ENCODE measurements at regions not wholly inside any gene's neighbourhood (a gene's known extent, or its start where the extent isn't known, plus 50 kb on each side); places are given as distances from the start of the nearest gene placed in this dataset.

DNA sequence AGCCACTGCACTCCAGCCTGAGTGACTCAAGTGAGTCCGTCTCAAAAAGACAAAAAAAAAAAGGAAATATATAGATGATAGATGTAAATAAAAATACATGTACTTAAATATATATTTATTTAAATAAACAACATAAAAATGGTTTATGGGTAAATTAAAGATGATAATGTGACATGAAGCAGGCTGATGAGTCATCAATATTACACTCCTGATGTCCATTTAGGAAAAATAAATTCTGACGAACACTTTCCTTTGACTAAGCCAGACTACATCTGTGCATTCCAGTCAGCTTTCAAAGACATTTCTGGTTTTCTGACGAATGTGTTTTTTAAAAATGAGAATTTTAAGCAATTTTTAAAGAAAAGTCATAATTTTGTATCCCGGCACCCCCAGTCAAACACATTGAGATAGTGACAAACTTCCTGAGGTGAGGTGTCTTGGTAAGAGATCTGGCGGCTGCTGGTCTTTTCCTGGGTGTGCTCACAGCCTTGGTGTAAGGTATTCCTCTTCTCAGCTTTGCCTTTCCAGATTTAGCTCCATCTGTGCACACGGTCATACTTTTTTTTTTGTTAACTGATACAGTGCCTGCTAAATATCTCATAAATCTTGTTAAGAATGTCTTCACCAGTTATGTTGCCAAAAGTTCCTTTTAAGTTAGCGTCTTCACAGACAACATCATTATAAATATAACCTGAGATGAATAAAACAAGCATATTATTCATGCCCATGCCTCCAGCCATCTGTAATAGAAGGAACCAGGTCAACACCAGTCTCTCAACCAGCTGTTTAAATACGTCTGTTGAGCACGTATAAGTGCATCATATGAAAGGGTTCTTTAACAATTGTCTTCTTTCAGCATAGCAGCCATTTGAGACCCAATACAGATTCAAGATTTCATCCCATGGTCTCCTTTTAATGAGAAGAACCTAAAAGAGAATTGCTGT is 214.5 kb upstream of the PLD5 start (continued):
- TF ChIP-seq, protein P1, sequence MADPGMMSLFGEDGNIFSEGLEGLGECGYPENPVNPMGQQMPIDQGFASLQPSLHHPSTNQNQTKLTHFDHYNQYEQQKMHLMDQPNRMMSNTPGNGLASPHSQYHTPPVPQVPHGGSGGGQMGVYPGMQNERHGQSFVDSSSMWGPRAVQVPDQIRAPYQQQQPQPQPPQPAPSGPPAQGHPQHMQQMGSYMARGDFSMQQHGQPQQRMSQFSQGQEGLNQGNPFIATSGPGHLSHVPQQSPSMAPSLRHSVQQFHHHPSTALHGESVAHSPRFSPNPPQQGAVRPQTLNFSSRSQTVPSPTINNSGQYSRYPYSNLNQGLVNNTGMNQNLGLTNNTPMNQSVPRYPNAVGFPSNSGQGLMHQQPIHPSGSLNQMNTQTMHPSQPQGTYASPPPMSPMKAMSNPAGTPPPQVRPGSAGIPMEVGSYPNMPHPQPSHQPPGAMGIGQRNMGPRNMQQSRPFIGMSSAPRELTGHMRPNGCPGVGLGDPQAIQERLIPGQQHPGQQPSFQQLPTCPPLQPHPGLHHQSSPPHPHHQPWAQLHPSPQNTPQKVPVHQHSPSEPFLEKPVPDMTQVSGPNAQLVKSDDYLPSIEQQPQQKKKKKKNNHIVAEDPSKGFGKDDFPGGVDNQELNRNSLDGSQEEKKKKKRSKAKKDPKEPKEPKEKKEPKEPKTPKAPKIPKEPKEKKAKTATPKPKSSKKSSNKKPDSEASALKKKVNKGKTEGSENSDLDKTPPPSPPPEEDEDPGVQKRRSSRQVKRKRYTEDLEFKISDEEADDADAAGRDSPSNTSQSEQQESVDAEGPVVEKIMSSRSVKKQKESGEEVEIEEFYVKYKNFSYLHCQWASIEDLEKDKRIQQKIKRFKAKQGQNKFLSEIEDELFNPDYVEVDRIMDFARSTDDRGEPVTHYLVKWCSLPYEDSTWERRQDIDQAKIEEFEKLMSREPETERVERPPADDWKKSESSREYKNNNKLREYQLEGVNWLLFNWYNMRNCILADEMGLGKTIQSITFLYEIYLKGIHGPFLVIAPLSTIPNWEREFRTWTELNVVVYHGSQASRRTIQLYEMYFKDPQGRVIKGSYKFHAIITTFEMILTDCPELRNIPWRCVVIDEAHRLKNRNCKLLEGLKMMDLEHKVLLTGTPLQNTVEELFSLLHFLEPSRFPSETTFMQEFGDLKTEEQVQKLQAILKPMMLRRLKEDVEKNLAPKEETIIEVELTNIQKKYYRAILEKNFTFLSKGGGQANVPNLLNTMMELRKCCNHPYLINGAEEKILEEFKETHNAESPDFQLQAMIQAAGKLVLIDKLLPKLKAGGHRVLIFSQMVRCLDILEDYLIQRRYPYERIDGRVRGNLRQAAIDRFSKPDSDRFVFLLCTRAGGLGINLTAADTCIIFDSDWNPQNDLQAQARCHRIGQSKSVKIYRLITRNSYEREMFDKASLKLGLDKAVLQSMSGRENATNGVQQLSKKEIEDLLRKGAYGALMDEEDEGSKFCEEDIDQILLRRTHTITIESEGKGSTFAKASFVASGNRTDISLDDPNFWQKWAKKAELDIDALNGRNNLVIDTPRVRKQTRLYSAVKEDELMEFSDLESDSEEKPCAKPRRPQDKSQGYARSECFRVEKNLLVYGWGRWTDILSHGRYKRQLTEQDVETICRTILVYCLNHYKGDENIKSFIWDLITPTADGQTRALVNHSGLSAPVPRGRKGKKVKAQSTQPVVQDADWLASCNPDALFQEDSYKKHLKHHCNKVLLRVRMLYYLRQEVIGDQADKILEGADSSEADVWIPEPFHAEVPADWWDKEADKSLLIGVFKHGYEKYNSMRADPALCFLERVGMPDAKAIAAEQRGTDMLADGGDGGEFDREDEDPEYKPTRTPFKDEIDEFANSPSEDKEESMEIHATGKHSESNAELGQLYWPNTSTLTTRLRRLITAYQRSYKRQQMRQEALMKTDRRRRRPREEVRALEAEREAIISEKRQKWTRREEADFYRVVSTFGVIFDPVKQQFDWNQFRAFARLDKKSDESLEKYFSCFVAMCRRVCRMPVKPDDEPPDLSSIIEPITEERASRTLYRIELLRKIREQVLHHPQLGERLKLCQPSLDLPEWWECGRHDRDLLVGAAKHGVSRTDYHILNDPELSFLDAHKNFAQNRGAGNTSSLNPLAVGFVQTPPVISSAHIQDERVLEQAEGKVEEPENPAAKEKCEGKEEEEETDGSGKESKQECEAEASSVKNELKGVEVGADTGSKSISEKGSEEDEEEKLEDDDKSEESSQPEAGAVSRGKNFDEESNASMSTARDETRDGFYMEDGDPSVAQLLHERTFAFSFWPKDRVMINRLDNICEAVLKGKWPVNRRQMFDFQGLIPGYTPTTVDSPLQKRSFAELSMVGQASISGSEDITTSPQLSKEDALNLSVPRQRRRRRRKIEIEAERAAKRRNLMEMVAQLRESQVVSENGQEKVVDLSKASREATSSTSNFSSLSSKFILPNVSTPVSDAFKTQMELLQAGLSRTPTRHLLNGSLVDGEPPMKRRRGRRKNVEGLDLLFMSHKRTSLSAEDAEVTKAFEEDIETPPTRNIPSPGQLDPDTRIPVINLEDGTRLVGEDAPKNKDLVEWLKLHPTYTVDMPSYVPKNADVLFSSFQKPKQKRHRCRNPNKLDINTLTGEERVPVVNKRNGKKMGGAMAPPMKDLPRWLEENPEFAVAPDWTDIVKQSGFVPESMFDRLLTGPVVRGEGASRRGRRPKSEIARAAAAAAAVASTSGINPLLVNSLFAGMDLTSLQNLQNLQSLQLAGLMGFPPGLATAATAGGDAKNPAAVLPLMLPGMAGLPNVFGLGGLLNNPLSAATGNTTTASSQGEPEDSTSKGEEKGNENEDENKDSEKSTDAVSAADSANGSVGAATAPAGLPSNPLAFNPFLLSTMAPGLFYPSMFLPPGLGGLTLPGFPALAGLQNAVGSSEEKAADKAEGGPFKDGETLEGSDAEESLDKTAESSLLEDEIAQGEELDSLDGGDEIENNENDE (IDR thresholded peaks at IDR 0.05; ENCODE audit: insufficient replicate concordance, low read length): no peak
- TF ChIP-seq PHF8 (conservative IDR thresholded peaks at IDR 0.05; ENCODE audit: low read depth, low read length): no peak
- no peak for TF ChIP-seq CHD1 (IDR thresholded peaks at IDR 0.05; ENCODE audit: low read depth, low read length)
- TF ChIP-seq BRCA1 (IDR thresholded peaks at IDR 0.05; ENCODE audit: low read depth, low read length): no peak
- TF ChIP-seq KDM1A (IDR thresholded peaks at IDR 0.05; ENCODE audit: borderline replicate concordance, low read length): no peak
- no peak for TF ChIP-seq YY1 (IDR thresholded peaks at IDR 0.05; ENCODE audit: low read depth, low read length)
- TF ChIP-seq NANOG (IDR thresholded peaks at IDR 0.05; ENCODE audit: insufficient read depth, low read depth, low read length, poor library complexity, severe bottlenecking): no peak
